H1 (cell line): ENCODE measurements at regions not wholly inside any gene's neighbourhood (a gene's known extent, or its start where the extent isn't known, plus 50 kb on each side); places are given as distances from the start of the nearest gene placed in this dataset.

Source experiments
- CHD7 ChIP-seq: fragments of 300-600 bp; sonication (generic); IDR thresholded peaks from 2 replicates; pipeline ENCODE4 v1.7.1; 2012; ENCODE audit warnings: low read length, moderate library complexity, mild to moderate bottlenecking, inconsistent platforms; ENCODE audit not compliant: insufficient replicate concordance
- FOSL1 ChIP-seq: IDR thresholded peaks from 2 replicates; pipeline ENCODE4 v1.6.1; 2011; ENCODE audit warnings: mild to moderate bottlenecking, low read depth, low read length, moderate library complexity; ENCODE audit not compliant: insufficient read depth
- POLR2A ChIP-seq, 2 experiments: IDR thresholded peaks; 1 replicate in 1 of 2; 2 replicates in 1 of 2; pipeline ENCODE4 v1.6.1; 2011; ENCODE audit warnings: low read depth in 2 of 2, low read length in 2 of 2, mild to moderate bottlenecking in 2 of 2; ENCODE audit errors: control extremely low read depth in 1 of 2
- RNF2 ChIP-seq: fragments of 200-900, 300-1000 bp; sonication (generic); IDR thresholded peaks from 2 replicates; pipeline ENCODE4 v1.7.1; 2016; ENCODE audit warnings: borderline replicate concordance, low read depth, mild to moderate bottlenecking, antibody characterized with exemption, low read length; ENCODE audit not compliant: poor library complexity, severe bottlenecking; ENCODE audit errors: missing control alignments
- TBP ChIP-seq: IDR thresholded peaks from 2 replicates; pipeline ENCODE4 v1.6.1; 2011; ENCODE audit warnings: low read depth, low read length, improper control_type of control experiment

GRCh38 chr13:80584306-80584705 lies 243.4 kb upstream of the SPRY2 start (continued):
- TF ChIP-seq FOSL1: no peak
- no peak for TF ChIP-seq RNF2
- TF ChIP-seq TBP: no peak
- TF ChIP-seq POLR2A (IDR thresholded peaks at IDR 0.05; ENCODE audit: control extremely low read depth in 1 of 2, low read depth in 2 of 2, low read length in 2 of 2): no peak
- no peak for TF ChIP-seq CHD7
